CD4-positive, alpha-beta T cell treated with Interferon gamma for 1 hour (primary cell): ENCODE measurements at regions not wholly inside any gene's neighbourhood (a gene's known extent, or its start where the extent isn't known, plus 50 kb on each side); places are given as distances from the start of the nearest gene placed in this dataset.

Source experiments
- DNase-seq: peaks from one replicate; pipeline ENCODE4 v3.0.0-alpha.2; 2020

DNA sequence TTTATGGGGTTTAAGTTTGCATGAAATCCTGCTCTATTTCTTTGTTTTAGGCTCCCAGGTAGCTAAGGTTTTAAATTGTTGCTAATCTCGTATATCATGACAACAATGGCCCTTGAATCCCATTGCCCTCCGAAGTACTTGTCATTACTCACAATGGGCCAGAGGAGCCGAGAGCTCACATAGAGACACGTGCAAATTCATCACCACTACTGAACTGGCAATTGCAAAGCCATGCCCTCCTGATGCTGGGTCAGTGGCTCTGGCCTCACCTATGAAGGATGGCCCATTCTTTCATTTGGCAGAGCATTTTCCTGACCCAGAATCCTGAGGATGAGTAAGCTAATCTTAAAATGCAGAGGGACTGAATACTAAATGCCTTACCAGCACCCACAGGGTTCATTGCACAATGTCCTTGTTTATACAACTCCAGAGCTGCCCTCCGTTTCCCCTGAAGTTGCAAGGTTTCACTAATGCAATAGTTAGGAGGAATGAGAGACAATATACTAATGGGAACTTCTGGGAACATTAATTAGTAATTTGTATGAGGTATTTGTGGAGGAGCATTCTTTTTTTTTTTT, 71.6 kb upstream of the GAREM1 start:
- no peak for DNase-seq

DNA sequence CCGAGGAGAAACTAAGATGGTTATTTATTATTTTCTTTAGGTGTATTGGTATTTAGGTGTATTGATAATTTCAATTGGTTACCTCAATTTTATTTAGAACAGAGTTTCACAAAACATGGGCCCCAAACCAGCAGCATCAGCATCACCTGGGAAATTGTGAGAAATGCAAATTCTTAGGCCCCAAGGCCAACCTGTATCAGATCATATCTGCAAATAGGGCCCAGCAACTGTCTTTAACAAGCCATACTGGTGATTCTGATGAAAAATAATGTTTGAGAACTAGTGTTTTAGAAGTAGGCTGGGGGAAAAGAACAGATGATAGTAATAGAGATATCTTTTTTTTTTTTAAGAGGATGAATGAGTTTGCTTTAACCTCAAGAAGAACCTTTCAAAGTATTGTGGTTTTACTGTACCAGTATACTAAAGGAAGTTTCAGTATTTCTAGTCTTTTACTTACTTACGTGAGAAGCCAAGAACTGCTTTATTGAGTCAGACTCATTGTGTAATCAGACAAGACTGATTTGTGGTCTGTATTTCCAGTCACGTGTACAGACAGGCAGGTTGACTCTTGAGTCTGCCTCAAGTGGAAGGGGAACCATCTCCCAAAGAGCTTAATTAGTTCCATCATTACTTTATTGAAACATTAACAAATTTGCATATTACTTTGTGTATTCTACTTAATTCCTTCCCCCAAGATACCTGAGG, 60.4 kb upstream of the GAREM1 start:
- no peak for DNase-seq

DNA sequence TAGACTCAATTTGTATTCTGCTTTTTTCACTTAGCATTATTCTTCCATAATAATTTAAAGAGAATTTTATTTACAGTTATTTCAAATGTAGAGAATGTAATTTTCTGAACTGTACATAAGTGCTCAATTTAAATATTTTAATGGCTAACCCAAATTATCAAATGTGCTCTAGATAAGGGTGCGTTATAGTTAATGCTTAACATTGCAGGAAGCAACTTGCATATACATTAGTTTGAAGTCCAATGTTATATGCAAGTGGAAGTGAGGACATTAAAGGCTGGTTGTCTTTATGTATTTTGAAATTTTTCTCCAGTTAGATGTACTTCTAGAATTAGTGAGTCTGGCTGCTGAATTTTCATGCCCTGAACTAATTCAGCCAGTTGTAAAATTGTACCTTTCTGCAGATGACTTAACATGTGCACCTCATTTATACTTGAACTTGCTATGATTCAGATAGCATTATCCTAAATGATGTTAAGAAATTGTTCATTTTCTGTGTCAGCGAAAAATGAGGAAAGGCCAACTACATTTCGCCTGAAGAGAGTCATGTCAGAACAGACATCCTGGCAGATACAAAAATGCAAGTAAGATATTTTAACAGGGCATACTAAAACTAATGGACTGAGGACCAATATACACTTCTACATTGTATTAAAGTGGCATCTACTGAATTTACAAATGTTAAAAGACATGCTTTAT, 59.2 kb upstream of the GAREM1 start:
- DNase-seq, result no peak

DNA sequence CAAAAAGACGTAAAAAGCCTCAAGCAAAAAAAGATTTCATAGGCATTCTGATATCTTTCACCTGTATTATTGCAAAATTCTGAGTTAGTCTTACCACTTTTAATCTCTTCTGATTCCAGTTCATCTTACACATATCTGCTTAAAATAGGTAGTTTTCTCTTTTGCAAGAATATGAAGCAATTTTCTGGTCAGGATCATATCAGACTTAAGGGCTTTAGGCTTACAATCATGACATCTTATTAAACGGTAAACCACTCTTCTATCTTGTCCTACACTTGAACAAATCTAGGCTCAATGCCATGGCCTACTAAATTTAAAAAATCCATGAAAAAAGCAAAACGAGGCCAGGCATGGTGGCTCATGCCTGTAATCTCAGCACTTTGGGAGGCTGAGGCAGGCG, 50.1 kb upstream of the GAREM1 start:
- no peak for DNase-seq
